ENCODE measurements at regions not wholly inside any gene's neighbourhood (a gene's known extent, or its start where the extent isn't known, plus 50 kb on each side); places are given as distances from the start of the nearest gene placed in this dataset.

DNA sequence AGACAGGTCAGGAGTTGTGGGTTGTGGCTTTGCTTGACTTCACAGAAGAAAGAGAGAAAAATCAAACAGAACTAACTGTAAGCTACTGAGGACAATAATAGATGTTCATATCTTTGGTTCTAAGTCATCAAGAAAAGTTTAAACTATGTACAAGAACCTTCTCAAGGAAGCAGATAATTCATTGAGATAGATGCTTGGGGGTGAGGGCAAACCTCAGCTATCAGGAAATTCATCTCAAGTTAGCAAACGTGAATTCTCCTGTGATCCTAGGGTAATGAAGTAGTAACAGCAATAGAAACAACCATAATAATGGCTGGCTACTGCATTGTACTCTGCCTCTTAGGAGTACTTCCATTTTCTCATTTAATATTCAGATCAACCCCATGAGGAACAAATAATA lies 506.2 kb downstream of the PLPP3 start:
- TF ChIP-seq, protein P1, sequence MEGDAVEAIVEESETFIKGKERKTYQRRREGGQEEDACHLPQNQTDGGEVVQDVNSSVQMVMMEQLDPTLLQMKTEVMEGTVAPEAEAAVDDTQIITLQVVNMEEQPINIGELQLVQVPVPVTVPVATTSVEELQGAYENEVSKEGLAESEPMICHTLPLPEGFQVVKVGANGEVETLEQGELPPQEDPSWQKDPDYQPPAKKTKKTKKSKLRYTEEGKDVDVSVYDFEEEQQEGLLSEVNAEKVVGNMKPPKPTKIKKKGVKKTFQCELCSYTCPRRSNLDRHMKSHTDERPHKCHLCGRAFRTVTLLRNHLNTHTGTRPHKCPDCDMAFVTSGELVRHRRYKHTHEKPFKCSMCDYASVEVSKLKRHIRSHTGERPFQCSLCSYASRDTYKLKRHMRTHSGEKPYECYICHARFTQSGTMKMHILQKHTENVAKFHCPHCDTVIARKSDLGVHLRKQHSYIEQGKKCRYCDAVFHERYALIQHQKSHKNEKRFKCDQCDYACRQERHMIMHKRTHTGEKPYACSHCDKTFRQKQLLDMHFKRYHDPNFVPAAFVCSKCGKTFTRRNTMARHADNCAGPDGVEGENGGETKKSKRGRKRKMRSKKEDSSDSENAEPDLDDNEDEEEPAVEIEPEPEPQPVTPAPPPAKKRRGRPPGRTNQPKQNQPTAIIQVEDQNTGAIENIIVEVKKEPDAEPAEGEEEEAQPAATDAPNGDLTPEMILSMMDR (IDR thresholded peaks at IDR 0.05) = no peak
- no peak for TF ChIP-seq ZFX (IDR thresholded peaks at IDR 0.05; ENCODE audit: borderline replicate concordance)

Measured in 22Rv1 (cell line).